ENCODE measurements at regions not wholly inside any gene's neighbourhood (a gene's known extent, or its start where the extent isn't known, plus 50 kb on each side); places are given as distances from the start of the nearest gene placed in this dataset.

DNA sequence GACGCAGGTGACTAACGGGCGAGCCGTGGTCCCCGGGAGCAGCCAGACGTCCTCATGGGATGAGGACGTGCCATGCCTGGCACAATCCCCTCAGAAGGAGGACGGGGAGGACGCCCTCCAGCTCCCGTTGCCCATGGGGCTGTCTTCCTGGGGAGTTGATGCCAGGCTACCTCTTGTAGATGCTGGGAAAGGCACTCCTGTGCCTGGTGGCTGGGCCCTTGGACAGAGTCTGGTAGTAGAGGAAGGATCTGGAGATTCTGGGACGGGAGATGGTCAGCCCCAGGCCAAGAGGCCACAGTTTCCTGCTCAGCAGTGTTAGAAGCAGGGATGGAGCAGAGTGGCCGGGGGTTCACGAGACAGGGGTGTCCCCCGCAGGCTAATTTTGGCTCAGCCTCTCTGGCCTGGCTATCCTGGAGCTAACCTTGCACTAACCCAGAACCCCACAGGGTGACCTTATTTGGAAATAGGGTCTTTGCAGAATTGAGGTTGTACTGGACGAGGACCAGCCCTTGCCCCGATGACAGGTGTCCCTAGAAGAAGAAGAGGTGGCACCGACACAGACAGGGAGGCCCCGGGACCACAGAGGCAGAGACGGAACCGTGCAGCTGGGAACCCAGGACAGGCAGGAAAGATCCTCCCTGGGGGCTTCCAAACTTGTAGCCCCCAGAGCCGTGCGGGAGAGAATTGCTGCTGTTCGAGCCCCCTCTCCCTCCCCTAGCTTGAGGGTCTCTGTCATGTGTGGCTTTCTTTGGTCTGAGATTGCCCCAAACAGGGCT, 50.1 kb upstream of the ADRA2C start:
- Histone ChIP-seq H3K27ac (ENCODE audit: low read depth, low read length) (no peak overlapping the region), H3K36me3 (ENCODE audit: low read length) (no peaks in the 10 kb centered on the region)

GRCh38 chr4:3715061-3715854, 50.9 kb upstream of the ADRA2C start:
- Histone ChIP-seq H3K4me2 (ENCODE audit: low read depth, low read length, poor library complexity, severe bottlenecking) (no peak overlapping the region), H3K27me3 (ENCODE audit: low read length) (no peaks in the 10 kb centered on the region), H3K4me3 (ENCODE audit: insufficient read depth, low read length, poor library complexity, severe bottlenecking) (no peak overlapping the region), H3F3A (ENCODE audit: insufficient read depth) (no peaks in the 10 kb centered on the region), H4K20me1 (ENCODE audit: low read depth, low read length) (no peaks in the 10 kb centered on the region), H3K9me3 (ENCODE audit: insufficient read depth, low read length) (no peaks in the 10 kb centered on the region), H2AFZ (ENCODE audit: low read depth, low read length, severe bottlenecking) (no peak overlapping the region), H3K79me2 (ENCODE audit: insufficient read depth, low read length) (no peaks in the 10 kb centered on the region), H3K27ac (ENCODE audit: low read depth, low read length) (no peak overlapping the region), H3K9me2 (replicated peaks; ENCODE audit: insufficient read depth, low read length) (no peaks in the 10 kb centered on the region), H3K36me3 (ENCODE audit: low read length) (no peaks in the 10 kb centered on the region), H3K9ac (ENCODE audit: low read length) (no peak overlapping the region)
- TF ChIP-seq CTCF (IDR thresholded peaks at IDR 0.05; ENCODE audit: insufficient read depth, low read length, poor library complexity, severe bottlenecking) (no peak), EZH2phosphoT487 (conservative IDR thresholded peaks at IDR 0.05; ENCODE audit: low read length) (no peak)

More for the DNA sequence above, 50.1 kb upstream of the ADRA2C start:
- H3K79me2 ChIP-seq (ENCODE audit: insufficient read depth, low read length), result no peaks in the 10 kb centered on the region
- H3K9me3 ChIP-seq (ENCODE audit: insufficient read depth, low read length), result no peaks in the 10 kb centered on the region
- H4K20me1 ChIP-seq (ENCODE audit: low read depth, low read length), result no peaks in the 10 kb centered on the region
- no peak overlapping the region for H3K9ac ChIP-seq (ENCODE audit: low read length)
- H2AFZ ChIP-seq (ENCODE audit: low read depth, low read length, severe bottlenecking), result no peak overlapping the region
- no peak overlapping the region for H3K4me3 ChIP-seq (ENCODE audit: insufficient read depth, low read length, poor library complexity, severe bottlenecking)
- TF ChIP-seq CTCF (IDR thresholded peaks at IDR 0.05; ENCODE audit: insufficient read depth, low read length, poor library complexity, severe bottlenecking) (no peak), EZH2phosphoT487 (conservative IDR thresholded peaks at IDR 0.05; ENCODE audit: low read length) (no peak)
- H3K9me2 ChIP-seq (replicated peaks; ENCODE audit: insufficient read depth, low read length), result no peaks in the 10 kb centered on the region
- no peaks in the 10 kb centered on the region for H3K27me3 ChIP-seq (ENCODE audit: low read length)
- H3K4me2 ChIP-seq (ENCODE audit: low read depth, low read length, poor library complexity, severe bottlenecking), result no peak overlapping the region
- H3F3A ChIP-seq (ENCODE audit: insufficient read depth), result no peaks in the 10 kb centered on the region

DNA sequence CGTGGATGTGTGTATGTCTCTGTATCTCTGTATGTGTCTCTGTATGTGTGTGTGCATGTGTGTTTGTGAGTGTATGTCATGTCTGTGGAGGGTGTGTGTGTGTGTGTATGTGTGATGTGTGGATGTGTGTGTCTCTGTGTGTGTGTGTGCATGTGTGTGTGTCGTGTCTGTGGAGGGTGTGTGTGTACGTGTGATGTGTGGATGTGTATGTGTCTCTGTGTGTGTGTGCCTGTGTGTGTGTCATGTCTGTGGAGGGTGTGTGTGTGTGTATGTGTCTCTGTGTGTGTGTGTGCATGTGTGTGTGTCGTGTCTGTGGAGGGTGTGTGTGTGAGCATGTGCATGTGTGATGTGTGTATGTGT, 51.6 kb upstream of the ADRA2C start:
- Histone ChIP-seq H3F3A (ENCODE audit: insufficient read depth) (no peaks in the 10 kb centered on the region), H3K4me2 (ENCODE audit: low read depth, low read length, poor library complexity, severe bottlenecking) (no peak overlapping the region), H3K79me2 (ENCODE audit: insufficient read depth, low read length) (no peaks in the 10 kb centered on the region), H2AFZ (ENCODE audit: low read depth, low read length, severe bottlenecking) (no peak overlapping the region), H3K27ac (ENCODE audit: low read depth, low read length) (no peak overlapping the region), H3K9me3 (ENCODE audit: insufficient read depth, low read length) (no peaks in the 10 kb centered on the region), H4K20me1 (ENCODE audit: low read depth, low read length) (no peaks in the 10 kb centered on the region), H3K27me3 (ENCODE audit: low read length) (no peaks in the 10 kb centered on the region), H3K4me3 (ENCODE audit: insufficient read depth, low read length, poor library complexity, severe bottlenecking) (no peak overlapping the region), H3K36me3 (ENCODE audit: low read length) (no peaks in the 10 kb centered on the region), H3K9me2 (replicated peaks; ENCODE audit: insufficient read depth, low read length) (no peaks in the 10 kb centered on the region), H3K9ac (ENCODE audit: low read length) (no peak overlapping the region)
- no peak for TF ChIP-seq EZH2phosphoT487 (conservative IDR thresholded peaks at IDR 0.05; ENCODE audit: low read length)
- no peak for TF ChIP-seq CTCF (IDR thresholded peaks at IDR 0.05; ENCODE audit: insufficient read depth, low read length, poor library complexity, severe bottlenecking)

All from SU-DHL-6 (cell line).